GM18867 (cell line): ENCODE measurements at regions not wholly inside any gene's neighbourhood (a gene's known extent, or its start where the extent isn't known, plus 50 kb on each side); places are given as distances from the start of the nearest gene placed in this dataset.

ENCODE experiments used
- ATAC-seq: cut with Tn5 transposase; IDR thresholded peaks from one replicate; pipeline ENCODE4 v1.9.1; 2021; ENCODE audit warnings: mild to moderate bottlenecking, moderate library complexity; ENCODE audit not compliant: unreplicated experiment

- ATAC-seq: no peak
Measured at GRCh38 chr21:26784974-26785373, 60.2 kb downstream of the ADAMTS1 start.

DNA sequence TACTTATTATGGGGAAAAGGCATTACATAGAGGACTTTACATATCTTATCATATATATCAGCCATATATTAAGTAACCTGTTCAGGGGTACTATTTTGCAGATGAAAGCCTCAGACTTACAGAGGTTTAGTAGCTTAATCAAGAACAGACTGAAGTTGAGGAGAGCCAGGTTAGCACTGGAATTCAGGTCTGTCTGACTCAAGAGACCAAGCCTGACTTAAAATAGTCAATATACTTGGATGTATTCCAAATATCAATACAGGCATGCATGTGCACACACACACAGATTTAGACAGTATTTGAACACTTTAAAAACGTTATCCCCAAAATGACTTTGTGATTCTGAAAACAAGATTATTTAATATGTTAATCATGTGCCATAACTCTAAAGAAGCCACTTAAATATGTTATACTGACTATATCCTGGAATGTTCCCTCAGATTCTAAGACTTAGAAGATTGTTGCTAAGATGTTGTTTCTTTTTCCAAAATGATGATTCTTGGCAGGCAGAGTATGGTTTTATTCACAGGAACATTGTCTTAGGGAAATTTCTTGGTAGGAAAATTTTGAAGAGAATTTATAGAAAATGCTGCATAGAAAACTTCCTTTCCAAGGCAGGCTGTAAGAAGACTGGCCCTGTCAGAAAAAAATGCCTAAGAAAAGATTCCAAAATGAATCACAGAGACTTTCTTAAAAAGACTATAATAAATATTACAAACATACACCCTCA, 61.6 kb downstream of the ADAMTS1 start:
- no peak for ATAC-seq

DNA sequence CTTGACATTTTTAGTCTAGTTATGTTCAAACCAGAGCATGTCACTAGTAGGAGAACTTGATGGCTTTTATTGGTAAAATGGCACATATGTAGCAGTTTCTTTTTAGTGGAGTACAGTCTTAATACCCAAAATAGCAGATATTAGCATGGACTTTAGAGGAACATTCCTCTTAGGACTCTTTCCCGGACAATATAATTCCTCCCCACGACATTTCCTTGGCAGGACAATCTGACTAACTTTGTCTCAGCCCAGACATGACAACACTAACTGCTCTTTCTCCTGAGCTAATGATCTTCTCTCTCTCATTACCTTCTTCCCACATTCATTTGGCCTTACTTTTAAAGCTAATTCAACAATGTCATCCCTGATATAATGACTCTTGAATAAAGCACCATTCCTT, 62.5 kb downstream of the ADAMTS1 start:
- no peak for ATAC-seq

GRCh38 chr21:26782331-26782730, 62.9 kb downstream of the ADAMTS1 start:
- ATAC-seq: no peak

GRCh38 chr21:26781331-26781730, 63.9 kb downstream of the ADAMTS1 start:
- ATAC-seq: no peak

- no peak for ATAC-seq
Measured at GRCh38 chr21:26777166-26777565, 68.0 kb downstream of the ADAMTS1 start.

GRCh38 chr21:26776310-26777021, 68.7 kb downstream of the ADAMTS1 start:
- no peak for ATAC-seq

DNA sequence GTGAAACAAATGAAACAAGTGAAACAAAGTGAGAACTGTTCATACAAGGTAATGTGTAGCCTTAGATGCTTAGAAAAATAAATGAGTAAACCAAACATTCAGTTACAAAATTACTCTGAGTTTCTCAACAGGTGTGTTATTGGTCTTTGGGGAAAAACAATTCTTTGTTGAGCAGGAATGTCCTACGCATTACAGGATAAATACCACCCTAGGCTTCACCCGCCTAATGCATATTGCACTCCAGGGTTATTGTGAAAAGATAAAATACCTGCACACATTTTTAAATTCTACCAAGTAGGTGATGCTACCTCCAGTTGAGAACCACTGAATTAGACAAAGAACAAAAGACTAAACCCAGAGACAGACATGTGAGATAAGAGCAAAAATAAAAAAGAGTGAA, 72.2 kb downstream of the ADAMTS1 start:
- no peak for ATAC-seq

DNA sequence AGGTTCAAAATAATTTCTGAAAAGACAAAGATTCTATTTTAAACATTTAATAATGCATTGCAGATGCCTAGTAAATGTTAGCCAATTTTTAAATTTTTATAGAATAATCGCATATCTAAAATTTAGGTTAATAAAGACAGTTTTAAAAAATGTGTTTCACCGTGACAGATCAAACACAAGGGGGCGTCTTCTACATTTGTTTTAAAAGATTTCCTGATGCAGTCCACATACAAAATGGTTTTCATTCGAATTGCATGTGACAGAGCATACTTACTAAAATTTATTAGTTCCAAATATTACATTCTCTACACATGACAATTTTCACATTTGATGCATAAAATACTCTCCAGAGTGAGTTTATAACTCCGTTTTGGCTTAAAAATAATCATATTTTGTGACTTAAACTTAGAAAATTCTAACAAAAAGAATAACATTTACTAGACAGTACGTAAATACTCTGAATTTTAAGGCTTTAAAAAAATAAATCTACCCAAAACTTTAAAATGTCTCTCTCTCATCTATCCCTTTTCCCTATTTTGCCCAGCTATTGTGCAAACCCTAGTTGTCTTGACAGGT, 75.5 kb downstream of the ADAMTS1 start:
- ATAC-seq: no peak

DNA sequence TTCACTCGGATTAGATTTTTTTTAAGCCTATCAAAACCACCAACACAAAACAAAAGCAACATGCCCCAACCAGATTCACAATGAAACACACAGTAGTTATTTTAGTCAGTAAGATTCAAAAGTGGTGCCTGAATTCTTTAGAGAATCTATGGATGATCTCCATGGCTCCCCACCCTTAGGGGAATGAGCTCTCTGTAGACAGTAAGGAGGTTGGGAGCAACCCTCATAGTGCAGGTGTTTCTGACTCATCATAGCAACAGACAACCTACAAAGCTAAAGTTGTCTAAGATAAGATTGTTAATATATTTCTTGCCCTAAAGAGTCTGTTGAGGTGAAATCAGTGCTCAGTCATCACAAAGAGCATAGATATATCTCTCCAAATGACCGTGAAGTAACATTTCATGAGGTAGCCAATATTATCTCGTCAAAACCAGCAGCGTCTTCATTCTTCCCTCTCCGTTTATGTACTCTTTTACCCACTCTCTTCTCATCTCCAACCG, 78.3 kb downstream of the ADAMTS1 start:
- no peak for ATAC-seq

DNA sequence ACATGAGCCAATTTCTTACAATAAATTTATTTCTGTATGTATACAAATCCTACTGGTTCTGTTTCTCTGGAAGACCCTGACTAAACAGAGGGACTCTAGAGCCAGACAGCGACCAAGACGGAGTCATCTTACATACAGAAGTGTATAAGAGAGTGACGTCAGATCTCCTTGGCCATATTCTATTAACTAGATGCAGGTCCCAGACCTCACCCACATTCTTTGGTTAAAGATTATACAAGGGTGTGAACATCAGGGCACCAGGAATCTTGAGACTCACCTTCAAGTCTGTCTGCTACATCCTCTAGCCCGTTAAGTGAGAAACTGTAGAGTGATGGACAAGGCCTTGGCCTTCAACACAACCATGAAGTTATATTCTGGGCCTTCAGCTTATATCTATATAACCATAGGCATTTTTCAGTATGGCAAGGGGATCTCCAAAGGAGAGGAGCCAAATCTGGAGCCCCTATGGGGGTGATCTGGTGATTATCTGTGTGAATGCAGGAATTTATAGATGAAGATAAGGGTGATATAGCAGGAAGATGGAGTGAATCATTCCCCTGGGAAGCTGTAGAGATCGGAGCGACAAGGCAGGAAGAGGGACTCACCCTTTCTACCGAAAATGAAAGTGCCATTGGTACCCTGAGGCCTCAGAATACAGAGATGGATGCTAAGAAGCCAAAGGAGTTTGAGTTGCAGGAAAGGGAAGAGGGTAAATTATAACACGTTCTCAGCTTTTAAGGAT, 83.9 kb downstream of the ADAMTS1 start:
- no peak for ATAC-seq

DNA sequence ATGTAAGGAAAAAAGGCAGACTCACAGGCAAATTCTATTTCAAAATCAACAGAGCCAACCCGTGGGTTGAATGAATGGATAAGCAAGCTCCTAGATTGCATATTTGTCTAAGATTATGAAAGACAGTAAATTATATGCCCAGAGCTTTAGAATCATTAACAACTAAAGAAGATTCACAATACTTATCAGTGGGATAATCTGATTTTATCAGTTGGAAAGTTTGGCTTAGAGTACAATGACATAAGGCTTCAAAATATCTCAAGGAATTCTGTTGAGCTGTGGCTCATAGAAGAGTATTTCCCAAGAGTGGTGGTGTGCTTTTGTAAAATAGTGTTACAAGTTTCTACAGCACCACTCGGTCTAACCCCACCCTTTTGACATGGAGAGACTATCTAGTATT, 85.5 kb downstream of the ADAMTS1 start:
- no peak for ATAC-seq

DNA sequence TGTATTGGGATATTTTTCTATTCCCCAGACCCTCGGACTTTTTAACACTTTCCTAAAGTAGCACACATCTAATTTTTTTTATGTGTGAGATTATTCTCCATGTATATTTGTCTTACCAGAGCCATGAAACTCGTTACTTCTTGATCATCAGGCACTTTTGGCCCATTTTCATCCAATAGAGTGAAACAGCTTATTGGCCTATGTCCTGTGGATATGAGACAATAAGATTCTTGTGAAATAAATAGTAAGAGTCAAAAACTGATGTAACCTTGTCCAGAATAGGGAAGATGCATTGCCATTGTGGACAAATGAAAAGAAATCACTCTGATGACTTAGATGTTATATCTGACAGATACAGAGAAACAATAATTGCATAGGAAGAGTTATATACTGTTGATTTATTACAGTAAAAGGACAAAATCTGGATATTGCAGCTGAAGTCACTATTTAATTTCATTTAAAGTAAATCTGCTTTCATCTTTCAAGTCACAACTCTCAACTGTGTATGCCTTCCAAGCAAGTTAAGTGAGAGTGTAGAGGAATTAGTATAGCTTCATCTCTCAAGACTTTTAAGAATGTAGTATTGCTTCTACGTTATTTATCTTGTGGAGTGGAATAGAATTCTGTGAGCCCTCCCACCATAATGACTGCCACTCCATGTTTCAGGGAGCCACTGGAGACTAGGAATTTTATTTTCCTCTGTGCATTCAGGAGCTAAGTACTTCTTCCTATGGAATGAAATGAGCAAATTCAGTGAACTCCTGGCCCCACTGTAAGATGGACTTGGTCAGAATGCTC, 86.9 kb downstream of the ADAMTS1 start:
- no peak for ATAC-seq

DNA sequence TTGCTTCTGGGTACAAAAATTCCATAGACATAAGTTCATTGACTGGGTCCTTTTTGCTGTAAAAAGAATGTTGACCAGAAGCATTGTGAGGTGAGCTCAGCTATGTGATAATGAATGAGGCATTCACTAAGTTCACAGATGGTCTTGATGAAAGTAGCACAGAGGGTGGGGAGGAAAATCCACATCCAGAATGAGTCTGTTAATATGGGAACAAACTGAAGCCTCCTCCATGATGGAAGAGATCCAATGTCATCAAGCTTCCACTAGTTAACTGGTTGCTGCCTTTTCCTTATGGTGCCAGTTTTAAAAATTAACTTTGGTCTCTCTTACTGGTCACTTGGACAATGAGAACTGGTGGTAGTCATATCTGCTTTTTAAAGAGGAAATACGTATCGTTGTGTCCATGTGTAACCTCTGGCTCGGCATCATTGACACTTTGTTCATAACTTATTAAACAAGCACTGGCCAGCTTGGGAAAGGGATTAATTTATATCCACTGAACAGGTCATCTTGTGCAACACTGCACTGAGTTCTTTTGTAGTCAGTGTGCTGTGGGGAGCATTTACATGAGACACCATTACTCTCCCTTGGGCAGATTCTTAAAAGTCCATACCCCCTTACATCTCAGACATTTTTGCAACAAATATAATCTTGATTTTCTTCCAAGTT, 88.6 kb downstream of the ADAMTS1 start:
- ATAC-seq: no peak

DNA sequence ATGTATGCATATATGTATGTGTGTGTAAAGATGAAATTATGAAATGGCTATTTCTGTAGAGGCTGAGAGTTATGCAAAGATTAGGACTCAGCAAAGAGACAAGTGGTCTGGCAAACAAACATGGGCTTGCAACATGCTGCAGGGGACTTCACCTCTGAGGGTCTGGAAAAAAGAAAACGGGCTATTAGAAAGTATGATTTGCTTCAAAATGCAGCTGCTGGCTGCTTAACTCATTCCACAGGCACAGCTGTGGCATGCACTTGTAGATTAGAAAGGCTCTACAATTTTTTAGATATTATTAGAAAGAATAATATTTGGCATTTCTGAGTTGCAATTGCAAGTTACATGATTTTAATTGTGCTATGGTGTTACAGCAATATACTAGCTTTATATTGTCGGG, 90.4 kb downstream of the ADAMTS1 start:
- no peak for ATAC-seq

DNA sequence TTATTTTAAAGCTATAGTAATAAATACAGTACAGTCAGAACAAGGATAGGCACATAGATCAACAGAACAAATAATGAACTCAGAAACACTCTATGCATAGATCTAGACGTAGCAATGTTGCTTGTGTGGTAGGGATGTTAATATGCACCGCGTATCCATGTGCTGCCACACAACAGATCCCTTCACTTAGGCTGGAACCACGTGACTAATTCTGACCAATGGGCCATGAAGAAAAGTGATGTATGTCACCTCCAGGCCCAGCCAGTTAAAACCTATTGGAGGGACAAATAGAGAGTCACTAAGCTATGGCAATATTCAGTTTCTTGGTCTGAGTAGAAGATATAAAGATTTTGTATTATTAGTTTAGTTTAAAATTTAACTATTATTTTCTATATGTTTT, 91.4 kb downstream of the ADAMTS1 start:
- no peak for ATAC-seq

- ATAC-seq: no peak
Measured at GRCh38 chr21:26752849-26753248, 92.4 kb downstream of the ADAMTS1 start.

DNA sequence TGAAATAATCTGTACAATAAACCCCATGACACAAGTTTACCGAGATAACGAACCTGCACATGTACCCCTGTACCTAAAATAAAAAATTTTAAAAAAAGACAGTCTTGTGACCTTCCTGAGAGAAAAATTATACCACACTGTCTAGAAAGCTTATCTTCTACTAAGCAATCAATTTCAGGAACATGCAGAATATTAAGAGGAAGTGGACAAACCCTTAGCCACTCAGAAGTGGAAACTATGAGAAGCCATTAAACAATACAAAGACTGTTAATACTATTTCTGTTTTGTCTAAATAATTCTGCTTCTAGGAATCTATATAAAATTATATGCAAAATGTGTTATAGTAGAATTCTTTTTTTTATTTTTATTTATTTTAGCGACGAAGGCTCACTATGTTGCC, 93.9 kb downstream of the ADAMTS1 start:
- ATAC-seq: no peak

DNA sequence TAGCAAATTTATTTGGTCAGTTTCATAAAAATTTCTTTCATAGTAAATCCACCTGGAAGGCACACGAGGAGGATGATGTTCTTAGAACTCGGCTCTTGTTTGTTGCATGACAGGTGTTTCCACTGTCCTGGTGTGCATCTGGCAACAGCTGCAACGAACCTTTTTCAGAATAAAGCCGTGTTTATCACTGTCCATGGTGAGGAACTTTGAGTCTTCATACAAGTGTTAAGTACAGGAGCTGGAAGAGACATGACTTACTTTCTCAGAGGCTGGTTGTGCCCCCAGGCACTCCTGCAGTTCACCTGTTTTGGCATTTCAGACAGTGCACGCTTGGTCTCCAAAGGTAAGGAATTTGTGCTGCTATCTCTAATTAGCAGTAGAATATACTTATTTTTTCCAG, 97.1 kb downstream of the ADAMTS1 start:
- no peak for ATAC-seq

DNA sequence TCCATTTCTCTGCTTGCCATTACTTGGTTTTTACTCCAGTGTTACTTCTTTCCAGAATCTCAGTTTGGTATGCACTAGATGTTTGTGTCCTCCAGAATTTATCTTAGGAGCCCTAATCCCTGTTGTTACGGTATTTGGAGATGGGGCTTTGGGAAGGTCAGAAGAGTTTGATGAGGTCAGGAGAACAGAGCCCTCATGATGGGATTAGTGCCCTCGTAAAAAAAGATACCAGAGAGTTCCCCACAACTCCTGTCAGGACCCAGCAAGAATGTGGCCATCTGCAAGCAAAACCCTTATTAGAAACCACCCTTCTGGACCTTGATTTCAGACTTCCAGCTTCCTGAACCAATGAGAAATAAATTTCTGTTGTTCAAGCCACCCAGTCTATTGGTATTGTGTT, 98.0 kb downstream of the ADAMTS1 start:
- ATAC-seq: no peak
